ENCODE measurements at regions not wholly inside any gene's neighbourhood (a gene's known extent, or its start where the extent isn't known, plus 50 kb on each side); places are given as distances from the start of the nearest gene placed in this dataset.

GRCh38 chrX:147838465-147839131, 73.1 kb upstream of the FMR1 start:
- DNase-seq (ENCODE audit: low read depth), result no peak

GRCh38 chrX:147846676-147847075, 65.0 kb upstream of the FMR1 start:
- no peak for DNase-seq (ENCODE audit: low read depth)

- no peak for DNase-seq (ENCODE audit: low read depth)
Measured at GRCh38 chrX:147847999-147848398, 63.7 kb upstream of the FMR1 start.

- DNase-seq (ENCODE audit: low read depth), result no peak
Measured at GRCh38 chrX:147848543-147849443, 62.9 kb upstream of the FMR1 start.

GRCh38 chrX:147850875-147851274, 60.8 kb upstream of the FMR1 start:
- no peak for DNase-seq (ENCODE audit: low read depth)

- no peak for DNase-seq (ENCODE audit: low read depth)
Measured at GRCh38 chrX:147853701-147854100, 58.0 kb upstream of the FMR1 start.

- DNase-seq (ENCODE audit: low read depth), result no peak
Measured at GRCh38 chrX:147859666-147860065, 52.1 kb upstream of the FMR1 start.
